ENCODE measurements at regions not wholly inside any gene's neighbourhood (a gene's known extent, or its start where the extent isn't known, plus 50 kb on each side); places are given as distances from the start of the nearest gene placed in this dataset.

DNA sequence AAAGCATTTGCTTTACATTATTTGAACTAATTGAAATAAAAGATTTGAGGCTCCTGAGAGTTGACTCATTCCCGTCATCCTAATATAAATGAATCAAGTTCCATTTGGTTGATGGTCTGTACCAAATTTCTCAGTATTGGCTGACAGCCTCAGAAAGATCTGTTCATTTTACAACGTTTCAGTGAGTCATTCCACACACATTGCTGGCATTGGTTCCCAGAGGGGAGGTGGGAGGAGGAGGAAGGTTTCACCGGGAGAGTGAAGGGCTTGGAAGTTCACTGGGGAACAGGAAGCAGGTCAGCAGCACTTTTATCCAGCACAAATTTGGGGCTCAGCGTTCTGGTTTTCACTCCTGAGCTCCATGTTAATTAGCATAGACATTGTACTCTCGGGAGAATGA is 176.7 kb upstream of the CADPS start:
- peak; percentile 85 for ATAC-seq
- TF ChIP-seq ISL1 (CRISPR knock-in tag; IDR thresholded peaks at IDR 0.05) (peak; percentile 92), ZC3H10 (CRISPR knock-in tag; IDR thresholded peaks at IDR 0.05) (0 out of 2 replicates have a peak, but pooled peaks have one; percentile 46), TOX (CRISPR knock-in tag; IDR thresholded peaks at IDR 0.05; ENCODE audit: borderline replicate concordance) (peak; percentile 68)
- TF ChIP-seq, protein P1, sequence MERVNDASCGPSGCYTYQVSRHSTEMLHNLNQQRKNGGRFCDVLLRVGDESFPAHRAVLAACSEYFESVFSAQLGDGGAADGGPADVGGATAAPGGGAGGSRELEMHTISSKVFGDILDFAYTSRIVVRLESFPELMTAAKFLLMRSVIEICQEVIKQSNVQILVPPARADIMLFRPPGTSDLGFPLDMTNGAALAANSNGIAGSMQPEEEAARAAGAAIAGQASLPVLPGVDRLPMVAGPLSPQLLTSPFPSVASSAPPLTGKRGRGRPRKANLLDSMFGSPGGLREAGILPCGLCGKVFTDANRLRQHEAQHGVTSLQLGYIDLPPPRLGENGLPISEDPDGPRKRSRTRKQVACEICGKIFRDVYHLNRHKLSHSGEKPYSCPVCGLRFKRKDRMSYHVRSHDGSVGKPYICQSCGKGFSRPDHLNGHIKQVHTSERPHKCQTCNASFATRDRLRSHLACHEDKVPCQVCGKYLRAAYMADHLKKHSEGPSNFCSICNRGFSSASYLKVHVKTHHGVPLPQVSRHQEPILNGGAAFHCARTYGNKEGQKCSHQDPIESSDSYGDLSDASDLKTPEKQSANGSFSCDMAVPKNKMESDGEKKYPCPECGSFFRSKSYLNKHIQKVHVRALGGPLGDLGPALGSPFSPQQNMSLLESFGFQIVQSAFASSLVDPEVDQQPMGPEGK (CRISPR knock-in tag; IDR thresholded peaks at IDR 0.05; ENCODE audit: borderline replicate concordance) = peak; percentile 83; the same call in 1 of the 2 replicates
- TF ChIP-seq, protein P2, sequence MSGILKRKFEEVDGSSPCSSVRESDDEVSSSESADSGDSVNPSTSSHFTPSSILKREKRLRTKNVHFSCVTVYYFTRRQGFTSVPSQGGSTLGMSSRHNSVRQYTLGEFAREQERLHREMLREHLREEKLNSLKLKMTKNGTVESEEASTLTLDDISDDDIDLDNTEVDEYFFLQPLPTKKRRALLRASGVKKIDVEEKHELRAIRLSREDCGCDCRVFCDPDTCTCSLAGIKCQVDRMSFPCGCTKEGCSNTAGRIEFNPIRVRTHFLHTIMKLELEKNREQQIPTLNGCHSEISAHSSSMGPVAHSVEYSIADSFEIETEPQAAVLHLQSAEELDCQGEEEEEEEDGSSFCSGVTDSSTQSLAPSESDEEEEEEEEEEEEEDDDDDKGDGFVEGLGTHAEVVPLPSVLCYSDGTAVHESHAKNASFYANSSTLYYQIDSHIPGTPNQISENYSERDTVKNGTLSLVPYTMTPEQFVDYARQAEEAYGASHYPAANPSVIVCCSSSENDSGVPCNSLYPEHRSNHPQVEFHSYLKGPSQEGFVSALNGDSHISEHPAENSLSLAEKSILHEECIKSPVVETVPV (CRISPR knock-in tag; IDR thresholded peaks at IDR 0.05) = no peak
- TF ChIP-seq, protein P3, sequence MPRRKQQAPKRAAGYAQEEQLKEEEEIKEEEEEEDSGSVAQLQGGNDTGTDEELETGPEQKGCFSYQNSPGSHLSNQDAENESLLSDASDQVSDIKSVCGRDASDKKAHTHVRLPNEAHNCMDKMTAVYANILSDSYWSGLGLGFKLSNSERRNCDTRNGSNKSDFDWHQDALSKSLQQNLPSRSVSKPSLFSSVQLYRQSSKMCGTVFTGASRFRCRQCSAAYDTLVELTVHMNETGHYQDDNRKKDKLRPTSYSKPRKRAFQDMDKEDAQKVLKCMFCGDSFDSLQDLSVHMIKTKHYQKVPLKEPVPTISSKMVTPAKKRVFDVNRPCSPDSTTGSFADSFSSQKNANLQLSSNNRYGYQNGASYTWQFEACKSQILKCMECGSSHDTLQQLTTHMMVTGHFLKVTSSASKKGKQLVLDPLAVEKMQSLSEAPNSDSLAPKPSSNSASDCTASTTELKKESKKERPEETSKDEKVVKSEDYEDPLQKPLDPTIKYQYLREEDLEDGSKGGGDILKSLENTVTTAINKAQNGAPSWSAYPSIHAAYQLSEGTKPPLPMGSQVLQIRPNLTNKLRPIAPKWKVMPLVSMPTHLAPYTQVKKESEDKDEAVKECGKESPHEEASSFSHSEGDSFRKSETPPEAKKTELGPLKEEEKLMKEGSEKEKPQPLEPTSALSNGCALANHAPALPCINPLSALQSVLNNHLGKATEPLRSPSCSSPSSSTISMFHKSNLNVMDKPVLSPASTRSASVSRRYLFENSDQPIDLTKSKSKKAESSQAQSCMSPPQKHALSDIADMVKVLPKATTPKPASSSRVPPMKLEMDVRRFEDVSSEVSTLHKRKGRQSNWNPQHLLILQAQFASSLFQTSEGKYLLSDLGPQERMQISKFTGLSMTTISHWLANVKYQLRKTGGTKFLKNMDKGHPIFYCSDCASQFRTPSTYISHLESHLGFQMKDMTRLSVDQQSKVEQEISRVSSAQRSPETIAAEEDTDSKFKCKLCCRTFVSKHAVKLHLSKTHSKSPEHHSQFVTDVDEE (CRISPR knock-in tag; IDR thresholded peaks at IDR 0.05) = no peak

DNA sequence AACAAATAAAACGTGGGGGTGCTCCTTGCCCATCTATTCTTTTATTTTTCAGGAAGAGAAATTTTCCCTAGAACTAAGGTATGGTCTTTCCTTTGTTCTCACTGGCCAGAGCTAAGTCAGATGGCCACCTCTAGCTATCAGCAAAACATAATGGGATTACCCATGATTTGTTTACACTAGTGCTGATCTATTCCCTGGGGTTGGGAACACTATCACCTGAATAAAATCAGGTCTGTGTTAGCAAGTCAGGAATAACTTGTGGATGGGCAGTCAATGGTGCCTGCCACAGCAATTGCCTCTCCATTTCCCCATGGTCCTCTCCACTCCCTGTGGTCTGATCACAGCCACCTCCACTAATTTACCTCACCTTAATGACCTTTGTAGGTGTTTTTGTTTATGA is 181.7 kb upstream of the CADPS start:
- TF ChIP-seq SNAI2 (CRISPR knock-in tag; IDR thresholded peaks at IDR 0.05) = no peak
- TF ChIP-seq ZNF70 (CRISPR knock-in tag; IDR thresholded peaks at IDR 0.05) = no peak
- TF ChIP-seq, protein P2 (CRISPR knock-in tag; IDR thresholded peaks at IDR 0.05) = no peak
- no peak for TF ChIP-seq ZFP3 (CRISPR knock-in tag; IDR thresholded peaks at IDR 0.05)
- TF ChIP-seq, protein P1 (CRISPR knock-in tag; IDR thresholded peaks at IDR 0.05; ENCODE audit: borderline replicate concordance) = no peak
- no peak for ATAC-seq

DNA sequence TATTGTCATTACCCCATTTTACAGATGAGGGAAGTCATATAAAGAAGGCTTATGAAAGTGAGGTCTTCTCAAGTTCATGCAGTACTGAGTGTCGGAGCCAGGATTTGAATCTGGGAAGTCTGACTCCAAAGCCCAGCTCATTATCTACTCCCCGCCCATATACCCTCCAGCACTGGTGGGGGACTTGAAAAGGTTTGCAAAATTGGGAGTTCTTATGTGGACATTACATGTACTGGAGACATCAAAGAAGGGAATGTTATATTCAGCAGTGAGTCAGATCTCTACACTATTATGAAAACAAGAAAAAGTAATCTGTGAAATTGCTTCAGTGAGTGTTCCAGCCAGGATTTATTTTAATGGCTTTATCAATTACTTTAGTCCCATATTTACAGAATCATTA is 185.2 kb upstream of the CADPS start:
- no peak for TF ChIP-seq PPARA (CRISPR knock-in tag; IDR thresholded peaks at IDR 0.05; ENCODE audit: borderline replicate concordance)
- no peak for TF ChIP-seq BACH2 (CRISPR knock-in tag; IDR thresholded peaks at IDR 0.05; ENCODE audit: borderline replicate concordance)
- no peak for TF ChIP-seq ARNTL (CRISPR knock-in tag; IDR thresholded peaks at IDR 0.05; ENCODE audit: borderline replicate concordance, low read depth)
- TF ChIP-seq CSDC2 (CRISPR knock-in tag; IDR thresholded peaks at IDR 0.05) = no peak
- TF ChIP-seq ZNF8 (CRISPR knock-in tag; IDR thresholded peaks at IDR 0.05) = no peak
- no peak for TF ChIP-seq RARB (CRISPR knock-in tag; IDR thresholded peaks at IDR 0.05)
- TF ChIP-seq, protein P2 (CRISPR knock-in tag; IDR thresholded peaks at IDR 0.05) = no peak
- no peak for TF ChIP-seq ESRRG (CRISPR knock-in tag; IDR thresholded peaks at IDR 0.05)
- TF ChIP-seq TOX (CRISPR knock-in tag; IDR thresholded peaks at IDR 0.05; ENCODE audit: borderline replicate concordance) = no peak
- TF ChIP-seq OSR1 (CRISPR knock-in tag; IDR thresholded peaks at IDR 0.05) = no peak
- no peak for TF ChIP-seq ISL1 (CRISPR knock-in tag; IDR thresholded peaks at IDR 0.05)
- no peak for TF ChIP-seq ZFP3 (CRISPR knock-in tag; IDR thresholded peaks at IDR 0.05)
- TF ChIP-seq, protein P4, sequence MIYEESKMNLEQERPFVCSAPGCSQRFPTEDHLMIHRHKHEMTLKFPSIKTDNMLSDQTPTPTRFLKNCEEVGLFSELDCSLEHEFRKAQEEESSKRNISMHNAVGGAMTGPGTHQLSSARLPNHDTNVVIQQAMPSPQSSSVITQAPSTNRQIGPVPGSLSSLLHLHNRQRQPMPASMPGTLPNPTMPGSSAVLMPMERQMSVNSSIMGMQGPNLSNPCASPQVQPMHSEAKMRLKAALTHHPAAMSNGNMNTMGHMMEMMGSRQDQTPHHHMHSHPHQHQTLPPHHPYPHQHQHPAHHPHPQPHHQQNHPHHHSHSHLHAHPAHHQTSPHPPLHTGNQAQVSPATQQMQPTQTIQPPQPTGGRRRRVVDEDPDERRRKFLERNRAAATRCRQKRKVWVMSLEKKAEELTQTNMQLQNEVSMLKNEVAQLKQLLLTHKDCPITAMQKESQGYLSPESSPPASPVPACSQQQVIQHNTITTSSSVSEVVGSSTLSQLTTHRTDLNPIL (CRISPR knock-in tag; IDR thresholded peaks at IDR 0.05; ENCODE audit: low read depth) = no peak
- TF ChIP-seq ZC3H10 (CRISPR knock-in tag; IDR thresholded peaks at IDR 0.05) = no peak
- no peak for TF ChIP-seq SNAI2 (CRISPR knock-in tag; IDR thresholded peaks at IDR 0.05)
- no peak for ATAC-seq
